Kidney (tissue), 13 donors: ENCODE measurements at regions not wholly inside any gene's neighbourhood (a gene's known extent, or its start where the extent isn't known, plus 50 kb on each side); places are given as distances from the start of the nearest gene placed in this dataset.

ENCODE experiments used
- DNase-seq, 5 donors: peaks; one replicate each; pipeline ENCODE4 v3.0.0-alpha.2; 2013 to 2020
- FAIRE-seq: peaks from 2 replicates; lab custom pipeline; 2012; peaks lifted over from hg19 to GRCh38; lab: Jason Lieb, UNC
- H3K27ac ChIP-seq, 2 donors: one replicate each; pipeline ENCODE4 v1.7.0; 2013; ENCODE audit warnings: low read depth in 2 of 2, low read length in 2 of 2, inconsistent platforms in 1 of 2
- H3K27me3 ChIP-seq: one replicate; pipeline ENCODE4 v1.7.1; 2013; ENCODE audit warnings: low read length, inconsistent platforms; ENCODE audit not compliant: control insufficient read depth, insufficient read depth
- H3K36me3 ChIP-seq, 3 donors: one replicate each; pipeline versions ENCODE4 v1.7.0 to v1.7.1; 2013; ENCODE audit warnings: low read length in 3 of 3, control low read depth in 1 of 3, inconsistent platforms in 1 of 3; ENCODE audit not compliant: insufficient read depth in 3 of 3, control insufficient read depth in 2 of 3
- H3K4me1 ChIP-seq, 3 donors: one replicate each; pipeline versions ENCODE4 v1.7.0 to v1.7.1; 2013; ENCODE audit warnings: low read length in 3 of 3, inconsistent platforms in 1 of 3, low read depth in 1 of 3; ENCODE audit not compliant: control insufficient read depth in 2 of 3, insufficient read depth in 2 of 3
- H3K4me3 ChIP-seq, 3 donors: one replicate each; pipeline versions ENCODE4 v1.7.0 to v1.8.1; 2013; ENCODE audit warnings: low read length in 3 of 3, control low read depth in 1 of 3, inconsistent platforms in 1 of 3
- H3K9ac ChIP-seq, 3 donors: one replicate each; pipeline versions ENCODE4 v1.7.0 to v1.7.1; 2013; ENCODE audit warnings: low read length in 3 of 3, control low read depth in 1 of 3, inconsistent platforms in 1 of 3
- H3K9me3 ChIP-seq, 3 donors: one replicate each; pipeline versions ENCODE4 v1.7.0 to v1.7.1; 2013; ENCODE audit warnings: low read length in 3 of 3, control low read depth in 1 of 3, inconsistent platforms in 1 of 3; ENCODE audit not compliant: control insufficient read depth in 2 of 3, insufficient read depth in 1 of 3
- CTCF ChIP-seq: IDR thresholded peaks from 3 replicates; pipeline ENCODE4 v1.5.1; 2012; ENCODE audit warnings: mild to moderate bottlenecking, moderate library complexity, borderline replicate concordance; ENCODE audit not compliant: insufficient read depth; ENCODE audit errors: extremely low read depth
- intact Hi-C: fragments of 100-400 bp; cut with DNase I; formaldehyde crosslinking; loops from one replicate; pipeline ENCODE4 v1.11.1; 2022
- donor health status: control.
- donor health status: control.
- donor health status: control.
- donor health status: control.
- donor health status: control.
- donor health status: DM: yes; HTN: yes; CAD: no.
- donor health status: Normal renal cell carcinoma (clear cell type).

GRCh38 chr5:173408946-173409345 lies 80.7 kb upstream of the STC2 start:
- Histone ChIP-seq H3K4me1 (no peaks in the 10 kb centered on the region), H3K9ac (no peak overlapping the region), H3K36me3 (no peaks in the 10 kb centered on the region), H3K27me3 (no peaks in the 10 kb centered on the region), H3K9me3 (no peaks in the 10 kb centered on the region), H3K27ac (no peak overlapping the region), H3K4me3 (no peak overlapping the region)
- no peak for DNase-seq
- no peak for TF ChIP-seq CTCF
- no peak for FAIRE-seq
- intact Hi-C loops, result no loop called here

GRCh38 chr5:173399851-173400250 lies 71.6 kb upstream of the STC2 start:
- DNase-seq (peak in 2 of 5 donors; percentile 4 to 29), FAIRE-seq (no peak)
- no peaks in the 10 kb centered on the region for H3K36me3 ChIP-seq
- intact Hi-C loops, result no loop called here
- no peak overlapping the region for H3K9ac ChIP-seq
- H3K9me3 ChIP-seq, result no peaks in the 10 kb centered on the region
- H3K27ac ChIP-seq, result no peak overlapping the region
- no peak for TF ChIP-seq CTCF
- no peaks in the 10 kb centered on the region for H3K27me3 ChIP-seq
- no peaks in the 10 kb centered on the region for H3K4me1 ChIP-seq
- H3K4me3 ChIP-seq, result no peak overlapping the region

GRCh38 chr5:173397516-173397915 lies 69.3 kb upstream of the STC2 start:
- peaks cover 0 to 2% (median under 1%) of the 10 kb centered on the region in 3 donors for H3K9me3 ChIP-seq
- DNase-seq, result no peak
- H3K27me3 ChIP-seq, result no peaks in the 10 kb centered on the region
- H3K27ac ChIP-seq, result no peak overlapping the region
- no peak overlapping the region for H3K9ac ChIP-seq
- intact Hi-C loops, result no loop called here
- FAIRE-seq, result no peak
- no peak for TF ChIP-seq CTCF
- H3K36me3 ChIP-seq, result no peaks in the 10 kb centered on the region
- no peaks in the 10 kb centered on the region for H3K4me1 ChIP-seq
- no peak overlapping the region for H3K4me3 ChIP-seq
